Transverse colon (tissue), 4 donors: ENCODE measurements at regions not wholly inside any gene's neighbourhood (a gene's known extent, or its start where the extent isn't known, plus 50 kb on each side); places are given as distances from the start of the nearest gene placed in this dataset.
"Not testable (repeated sequence)": the region's sequence is repeated elsewhere in the genome, so short reads cannot be mapped to it uniquely, and the experiment has no call there.

ENCODE experiments used
- DNase-seq: peaks from one replicate; pipeline ENCODE4 v3.0.0-alpha.2; 2019
- H3K27ac ChIP-seq, 4 donors: fragments of 200-600 bp; sonication (generic); 2 replicates each; pipeline ENCODE4 v1.5.1; 2016 to 2018; ENCODE audit warnings: inconsistent platforms in 4 of 4
- H3K27me3 ChIP-seq: fragments of 200-600 bp; sonication (generic); 2 replicates; pipeline ENCODE4 v1.5.1; 2017; ENCODE audit warnings: inconsistent platforms
- H3K36me3 ChIP-seq, 4 donors: fragments of 200-600 bp; sonication (generic); 2 replicates each; pipeline ENCODE4 v1.5.1; 2017 to 2019; ENCODE audit warnings: inconsistent platforms in 4 of 4
- H3K4me1 ChIP-seq, 4 donors: fragments of 200-600 bp; sonication (generic); 2 replicates each; pipeline ENCODE4 v1.5.1; 2017 to 2020; ENCODE audit warnings: inconsistent platforms in 4 of 4
- H3K4me3 ChIP-seq, 4 donors: fragments of 200-600 bp; sonication (generic); 1 replicate in 1 of 4; 2 replicates in 3 of 4; pipeline versions ENCODE4 v1.5.1 to v1.6.1; 2017 to 2019; ENCODE audit warnings: inconsistent platforms in 4 of 4
- H3K9me3 ChIP-seq, 2 donors: fragments of 200-600 bp; sonication (generic); 2 replicates each; pipeline ENCODE4 v1.5.1; 2017 to 2019; ENCODE audit warnings: inconsistent platforms in 2 of 2
- EP300 ChIP-seq: sonication (generic); formaldehyde crosslinking; IDR thresholded peaks from one replicate; pipeline ENCODE4 v1.6.1; 2017; ENCODE audit warnings: antibody characterized with exemption, low read depth
- POLR2A ChIP-seq: fragments of 450-650 bp; IDR thresholded peaks from one replicate; pipeline ENCODE4 v1.6.1; 2016; ENCODE audit warnings: antibody characterized with exemption, mild to moderate bottlenecking, moderate library complexity
- POLR2AphosphoS5 ChIP-seq, 3 donors: sonication (generic); formaldehyde crosslinking; IDR thresholded peaks; one replicate each; pipeline ENCODE4 v1.6.1; 2016; ENCODE audit warnings: antibody characterized with exemption in 3 of 3
- WGBS, 2 donors: methylation state at CpG; one replicate each; pipeline ENCODE4 v1.1.5; 2018; ENCODE audit warnings: low coverage in 1 of 2; 5-methylcytosine and 5-hydroxymethylcytosine counted together
- in situ Hi-C, 4 donors: fragments of 200-750 bp; cut with MboI; loops; one replicate each; pipeline versions ENCODE4 v1.15.0 to v1.15.1; 2017; ENCODE audit warnings: low sequenced_read_pairs in 3 of 4, low pct_ligation_motif_present in 1 of 4, low pct_unique_long_range_greater_than_20kb in 1 of 4
- intact Hi-C: fragments of 100-400 bp; cut with DNase I; formaldehyde crosslinking; loops from one replicate; pipeline ENCODE4 v1.15.1; 2023; ENCODE audit warnings: low total_unique reads
- TF ChIP-seq, protein P1 (sequence below), 5 experiments: fragments of 200-600 bp in 3 of 5; fragments of 450-650 bp in 2 of 5; sonication (generic) in 3 of 5; IDR thresholded peaks; 1 replicate in 2 of 5; 2 replicates in 3 of 5; pipeline ENCODE4 v1.5.1; 2016 to 2017; ENCODE audit warnings: antibody characterized with exemption in 5 of 5, inconsistent platforms in 3 of 5, mild to moderate bottlenecking in 2 of 5, moderate library complexity in 1 of 5

DNA sequence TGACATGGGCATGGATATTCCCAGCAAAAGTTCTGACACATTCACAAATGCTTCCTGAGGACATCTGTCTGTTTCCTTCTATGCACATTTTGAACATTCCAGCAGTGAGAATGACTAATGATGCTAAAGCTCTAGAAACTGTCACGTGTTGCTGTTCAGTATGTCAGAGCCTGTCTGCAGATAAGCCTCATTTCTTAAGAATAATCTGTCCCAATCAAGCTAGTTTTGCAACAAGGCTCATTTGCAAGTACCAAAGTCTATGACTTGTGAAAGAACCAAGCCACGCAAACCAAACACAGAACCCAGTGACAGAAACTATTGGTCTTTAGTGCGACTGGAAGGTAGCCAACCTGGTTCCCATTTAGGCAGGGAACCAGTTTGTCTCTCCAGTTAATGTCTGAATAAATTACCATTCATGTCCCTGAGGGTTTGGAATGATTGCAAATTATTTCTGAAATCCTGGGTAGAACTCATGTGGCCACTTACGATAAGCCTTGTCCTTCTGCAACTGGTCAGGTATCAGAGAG lies 178.5 kb downstream of the C9orf152 start:
- WGBS, 2 donors: 69 to 74% methylated on average over 4 of the region's 4 CpGs
- Histone ChIP-seq H3K9me3 (no peaks in the 10 kb centered on the region), H3K4me1 (no peaks in the 10 kb centered on the region), H3K36me3 (no peaks in the 10 kb centered on the region), H3K27me3 (no peaks in the 10 kb centered on the region), H3K27ac (peak overlapping the region; percentile 11 to 28 (median 20)), H3K4me3 (no peak overlapping the region)
- in situ Hi-C loops (no loop called here), intact Hi-C loops (no loop called here)
- no peak for DNase-seq
- TF ChIP-seq EP300 (no peak), POLR2A (no peak), POLR2AphosphoS5 (IDR thresholded peaks at IDR 0.05) (peak in 2 of 3 donors; percentile 17 to 57)
- TF ChIP-seq, protein P1, sequence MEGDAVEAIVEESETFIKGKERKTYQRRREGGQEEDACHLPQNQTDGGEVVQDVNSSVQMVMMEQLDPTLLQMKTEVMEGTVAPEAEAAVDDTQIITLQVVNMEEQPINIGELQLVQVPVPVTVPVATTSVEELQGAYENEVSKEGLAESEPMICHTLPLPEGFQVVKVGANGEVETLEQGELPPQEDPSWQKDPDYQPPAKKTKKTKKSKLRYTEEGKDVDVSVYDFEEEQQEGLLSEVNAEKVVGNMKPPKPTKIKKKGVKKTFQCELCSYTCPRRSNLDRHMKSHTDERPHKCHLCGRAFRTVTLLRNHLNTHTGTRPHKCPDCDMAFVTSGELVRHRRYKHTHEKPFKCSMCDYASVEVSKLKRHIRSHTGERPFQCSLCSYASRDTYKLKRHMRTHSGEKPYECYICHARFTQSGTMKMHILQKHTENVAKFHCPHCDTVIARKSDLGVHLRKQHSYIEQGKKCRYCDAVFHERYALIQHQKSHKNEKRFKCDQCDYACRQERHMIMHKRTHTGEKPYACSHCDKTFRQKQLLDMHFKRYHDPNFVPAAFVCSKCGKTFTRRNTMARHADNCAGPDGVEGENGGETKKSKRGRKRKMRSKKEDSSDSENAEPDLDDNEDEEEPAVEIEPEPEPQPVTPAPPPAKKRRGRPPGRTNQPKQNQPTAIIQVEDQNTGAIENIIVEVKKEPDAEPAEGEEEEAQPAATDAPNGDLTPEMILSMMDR (IDR thresholded peaks at IDR 0.05): no peak

- H3K4me1 ChIP-seq: no peaks in the 10 kb centered on the region
- in situ Hi-C loops (no loop called here), intact Hi-C loops (no loop called here)
- no peaks in the 10 kb centered on the region for H3K27me3 ChIP-seq
- TF ChIP-seq POLR2AphosphoS5 (IDR thresholded peaks at IDR 0.05) (no peak), POLR2A (no peak), EP300 (no peak)
- TF ChIP-seq, protein P1 (IDR thresholded peaks at IDR 0.05): no peak
- no peak overlapping the region for H3K4me3 ChIP-seq
- 82 to 84% methylated on average over 4 of the region's 4 CpGs for WGBS, 2 donors
- no peaks in the 10 kb centered on the region for H3K9me3 ChIP-seq
- no peaks in the 10 kb centered on the region for H3K36me3 ChIP-seq
- peak overlapping the region in 3 of 4 donors; percentile 5 to 28 (median 14) for H3K27ac ChIP-seq
- no peak for DNase-seq
These were observed 177.9 kb downstream of the C9orf152 start for GRCh38 chr9:110029956-110030480.

- intact Hi-C loops (no loop called here), in situ Hi-C loops (no loop called here)
- TF ChIP-seq, protein P1 (IDR thresholded peaks at IDR 0.05): no peak
- TF ChIP-seq POLR2A: no peak
- no peak for TF ChIP-seq POLR2AphosphoS5 (IDR thresholded peaks at IDR 0.05)
- TF ChIP-seq EP300: no peak
- no peaks in the 10 kb centered on the region for H3K4me1 ChIP-seq
- no peaks in the 10 kb centered on the region for H3K36me3 ChIP-seq
- no peaks in the 10 kb centered on the region for H3K27me3 ChIP-seq
- no peak overlapping the region for H3K27ac ChIP-seq
- 92 to 93% methylated on average over 1 to 3 of the region's 3 CpGs for WGBS, 2 donors
- H3K9me3 ChIP-seq: no peaks in the 10 kb centered on the region
- no peak overlapping the region for H3K4me3 ChIP-seq
- DNase-seq: no peak
These were observed 177.3 kb downstream of the C9orf152 start for GRCh38 chr9:110030632-110031031.

- no peak for DNase-seq
- TF ChIP-seq POLR2A (no peak), EP300 (no peak)
- TF ChIP-seq, protein P1 (IDR thresholded peaks at IDR 0.05): no peak
- in situ Hi-C loops (no loop called here), intact Hi-C loops (no loop called here)
- Histone ChIP-seq H3K4me3 (no peak overlapping the region), H3K36me3 (no peaks in the 10 kb centered on the region), H3K27me3 (no peaks in the 10 kb centered on the region), H3K4me1 (no peaks in the 10 kb centered on the region), H3K9me3 (no peaks in the 10 kb centered on the region), H3K27ac (no peak overlapping the region)
- WGBS, 2 donors: 61 to 81% methylated on average over 2 to 3 of the region's 3 CpGs
These were observed 176.3 kb downstream of the C9orf152 start for GRCh38 chr9:110031511-110032173.

DNA sequence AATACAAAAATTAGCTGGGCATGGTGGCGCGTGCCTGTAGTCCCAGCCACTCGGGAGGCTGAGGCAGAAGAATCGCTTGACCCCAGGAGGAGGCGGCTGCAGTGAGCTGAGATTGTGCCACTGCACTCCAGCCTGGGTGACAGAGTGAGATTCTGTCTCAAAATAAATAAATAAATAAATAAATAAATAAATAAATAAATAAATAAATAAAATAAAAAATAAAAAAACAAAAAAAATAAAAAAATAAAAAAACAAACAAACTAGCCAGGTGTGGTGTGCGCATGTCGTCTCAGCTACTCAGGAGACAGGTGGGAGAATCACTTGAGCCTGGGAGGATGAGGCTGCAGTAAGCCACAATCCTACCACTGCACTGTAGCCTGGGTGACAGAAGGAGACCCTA lies 175.4 kb downstream of the C9orf152 start:
- H3K27ac ChIP-seq, H3K4me1 ChIP-seq, in situ Hi-C loops, H3K9me3 ChIP-seq, DNase-seq, H3K36me3 ChIP-seq, H3K4me3 ChIP-seq, intact Hi-C loops, H3K27me3 ChIP-seq: not testable (repeated sequence)
- 92 to 96% methylated on average over 6 to 7 of the region's 7 CpGs for WGBS, 2 donors
